A673 (cell line): ENCODE measurements at regions not wholly inside any gene's neighbourhood (a gene's known extent, or its start where the extent isn't known, plus 50 kb on each side); places are given as distances from the start of the nearest gene placed in this dataset.

Experiments used
- CTCF ChIP-seq: fragments of 300-800, 200-600 bp; sonication (generic); conservative IDR thresholded peaks from 2 replicates; pipeline ENCODE4 v1.5.1; 2017; ENCODE audit warnings: low read depth, mild to moderate bottlenecking, antibody characterized with exemption, low read length, moderate library complexity, mixed read lengths
- EZH2 ChIP-seq: fragments of 200-600 bp; sonication (generic); IDR thresholded peaks from 2 replicates; pipeline ENCODE4 v1.6.1; 2017; ENCODE audit warnings: borderline replicate concordance, low read depth, mild to moderate bottlenecking, mixed read lengths, antibody characterized with exemption, low read length; ENCODE audit not compliant: poor library complexity, severe bottlenecking

GRCh38 chr20:40331249-40331648 lies 357.8 kb downstream of the MAFB start:
- TF ChIP-seq CTCF = no peak
- TF ChIP-seq EZH2 = no peak
